GM18502 (cell line): ENCODE measurements at regions not wholly inside any gene's neighbourhood (a gene's known extent, or its start where the extent isn't known, plus 50 kb on each side); places are given as distances from the start of the nearest gene placed in this dataset.

Experiments used
- ATAC-seq: cut with Tn5 transposase; IDR thresholded peaks from one replicate; pipeline ENCODE4 v1.9.1; 2021; ENCODE audit warnings: mild to moderate bottlenecking; ENCODE audit not compliant: unreplicated experiment, poor library complexity

DNA sequence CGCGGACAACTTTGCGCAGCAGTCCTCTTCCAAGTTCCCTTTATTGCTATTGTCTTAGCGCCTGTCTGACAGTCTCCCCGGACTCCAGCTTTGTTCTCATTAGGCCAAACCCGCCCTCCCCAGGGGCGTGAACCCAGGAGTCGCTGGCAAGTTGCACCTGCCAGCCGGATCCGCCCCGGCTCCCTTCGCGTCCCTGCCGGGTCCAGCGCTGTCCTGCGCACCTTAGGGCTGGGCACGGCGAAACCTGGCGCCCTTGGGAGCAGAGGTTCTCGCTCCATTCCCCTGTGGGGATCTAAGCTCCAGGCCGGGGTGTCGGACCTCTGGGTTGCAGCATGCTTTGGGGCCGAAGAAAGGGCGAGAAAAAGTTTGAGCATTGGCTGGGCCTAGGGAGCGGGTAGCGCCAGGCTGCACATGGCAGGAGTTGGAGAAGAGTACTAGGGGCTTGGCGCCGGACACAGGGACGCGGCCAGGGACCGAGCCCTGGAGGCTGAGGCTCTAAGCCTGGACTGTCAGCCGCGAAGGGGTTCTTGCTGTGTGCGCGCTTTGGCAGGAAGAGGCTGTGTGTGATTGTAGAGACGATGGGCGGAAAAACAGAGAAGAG is 335.1 kb upstream of the THRB start:
- ATAC-seq: no peak

DNA sequence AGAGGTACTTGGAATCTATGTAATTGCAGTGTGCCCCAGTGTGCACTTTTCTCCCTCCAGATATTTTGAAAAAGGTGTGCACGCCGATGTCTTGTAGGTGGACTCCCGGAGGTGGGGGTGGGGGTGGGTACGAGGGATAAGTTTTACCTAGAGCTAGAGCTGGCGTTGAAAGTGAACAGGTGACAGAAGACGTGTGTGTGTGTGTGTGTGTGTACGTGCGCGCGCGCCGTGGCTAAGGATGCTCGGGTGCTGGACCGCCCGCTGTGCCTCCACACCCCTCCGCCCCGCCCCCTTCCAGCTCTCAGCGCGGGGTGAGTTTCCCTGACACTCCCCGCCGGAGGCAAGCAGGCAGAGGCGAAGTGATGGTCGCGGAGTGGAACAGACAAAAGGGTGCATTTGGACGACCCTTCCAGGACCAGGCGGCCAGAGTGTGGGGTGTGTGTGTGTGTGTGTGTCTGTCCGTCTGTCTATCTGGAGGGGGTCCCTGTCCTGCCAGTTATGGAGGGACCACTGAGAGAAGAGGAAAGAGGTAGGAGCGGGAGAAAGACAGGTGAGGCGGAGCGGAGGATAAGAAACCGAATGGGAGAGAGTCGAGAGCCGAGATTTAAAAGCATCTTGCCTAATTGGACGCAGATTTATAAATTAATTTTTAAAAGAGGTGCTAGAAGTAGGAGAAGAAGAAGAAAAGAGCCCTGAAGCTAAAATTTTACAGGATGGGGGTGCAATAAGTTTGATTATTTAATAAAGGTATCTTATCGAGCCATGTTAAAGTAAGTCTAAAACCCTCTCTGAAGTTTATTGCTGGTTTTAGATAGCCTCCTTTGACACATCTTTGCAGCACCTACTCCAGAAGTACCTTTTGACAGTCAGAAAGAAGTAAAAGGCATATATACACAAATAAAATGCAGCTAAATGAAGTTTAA is 335.8 kb upstream of the THRB start:
- ATAC-seq: no peak

DNA sequence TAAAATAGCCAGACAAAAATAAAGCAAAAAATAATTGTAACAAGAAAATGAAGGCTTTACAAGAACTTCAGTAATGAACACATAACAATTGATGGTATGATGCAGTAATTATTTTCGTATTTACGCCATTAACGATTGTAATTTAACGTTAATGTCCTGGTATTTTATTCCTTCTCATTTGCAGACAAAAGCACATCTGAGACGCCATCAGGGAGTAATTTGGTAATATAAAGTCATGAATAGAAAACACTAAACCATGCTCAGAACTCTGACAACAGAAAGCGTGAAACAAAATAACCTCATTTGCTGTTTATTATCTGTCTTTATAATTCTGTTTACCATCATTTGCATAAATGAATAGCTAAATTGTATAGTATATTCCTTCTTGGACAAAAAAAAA is 336.6 kb upstream of the THRB start:
- no peak for ATAC-seq

GRCh38 chr3:24832891-24833290 is 338.2 kb upstream of the THRB start:
- no peak for ATAC-seq

GRCh38 chr3:24834442-24834841 is 339.8 kb upstream of the THRB start:
- ATAC-seq: no peak

GRCh38 chr3:24835510-24835909 is 340.9 kb upstream of the THRB start:
- no peak for ATAC-seq

DNA sequence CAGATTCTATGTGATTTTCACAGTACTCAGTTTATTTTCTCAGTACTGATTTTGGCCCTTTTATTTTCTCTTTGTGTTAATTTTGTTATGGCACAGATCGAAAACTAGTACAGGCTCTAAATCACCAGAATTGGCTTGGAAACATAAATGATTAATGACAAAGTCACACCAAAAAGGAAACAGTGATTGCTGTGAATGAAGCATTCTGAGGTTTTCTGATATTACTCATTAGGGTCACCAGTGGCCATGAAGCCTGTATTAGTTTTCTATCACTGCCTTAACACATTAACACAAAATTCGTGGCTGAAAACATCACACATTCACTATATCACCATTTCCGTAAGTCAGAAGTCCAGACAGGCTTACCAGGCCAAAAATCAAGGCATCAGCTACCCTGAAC is 343.0 kb upstream of the THRB start:
- ATAC-seq: no peak

DNA sequence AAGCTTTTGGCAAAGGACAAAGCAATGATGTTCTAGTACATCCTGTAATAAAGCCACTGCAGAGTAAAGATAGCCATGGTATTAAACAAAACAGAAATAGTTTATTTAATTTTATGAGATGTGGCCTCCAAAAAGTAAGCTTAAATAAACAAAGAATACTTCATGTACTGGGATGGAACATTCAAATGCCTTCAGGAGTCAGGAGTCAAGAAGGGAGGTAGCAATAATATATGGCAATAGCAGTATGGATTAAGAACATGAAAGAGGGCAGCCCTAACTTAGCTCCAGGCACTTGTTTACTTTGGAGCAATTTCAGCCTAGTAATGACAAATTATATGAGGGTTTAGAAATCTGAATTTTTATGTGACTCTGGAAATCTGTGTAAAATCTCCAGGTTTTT is 343.9 kb upstream of the THRB start:
- no peak for ATAC-seq

DNA sequence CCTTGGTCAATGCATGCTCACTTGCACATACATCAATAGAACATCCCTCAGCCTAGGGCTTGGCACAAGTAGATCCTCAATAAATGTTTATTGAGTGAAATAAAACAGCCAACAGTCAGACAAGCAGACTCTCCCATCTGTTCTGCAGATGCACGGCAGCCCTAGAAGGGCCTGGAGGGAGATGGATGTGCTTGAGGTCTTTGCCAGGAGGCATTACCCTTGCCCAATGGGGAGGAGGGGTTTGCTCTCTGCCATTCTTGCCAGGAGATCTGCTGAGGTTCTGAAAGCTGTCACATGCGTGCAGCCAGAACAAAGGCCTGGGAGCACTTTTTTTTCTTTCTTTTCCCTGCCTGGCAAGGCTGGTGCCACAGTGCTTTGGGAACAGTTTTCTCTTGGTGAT is 349.3 kb upstream of the THRB start:
- ATAC-seq: no peak

DNA sequence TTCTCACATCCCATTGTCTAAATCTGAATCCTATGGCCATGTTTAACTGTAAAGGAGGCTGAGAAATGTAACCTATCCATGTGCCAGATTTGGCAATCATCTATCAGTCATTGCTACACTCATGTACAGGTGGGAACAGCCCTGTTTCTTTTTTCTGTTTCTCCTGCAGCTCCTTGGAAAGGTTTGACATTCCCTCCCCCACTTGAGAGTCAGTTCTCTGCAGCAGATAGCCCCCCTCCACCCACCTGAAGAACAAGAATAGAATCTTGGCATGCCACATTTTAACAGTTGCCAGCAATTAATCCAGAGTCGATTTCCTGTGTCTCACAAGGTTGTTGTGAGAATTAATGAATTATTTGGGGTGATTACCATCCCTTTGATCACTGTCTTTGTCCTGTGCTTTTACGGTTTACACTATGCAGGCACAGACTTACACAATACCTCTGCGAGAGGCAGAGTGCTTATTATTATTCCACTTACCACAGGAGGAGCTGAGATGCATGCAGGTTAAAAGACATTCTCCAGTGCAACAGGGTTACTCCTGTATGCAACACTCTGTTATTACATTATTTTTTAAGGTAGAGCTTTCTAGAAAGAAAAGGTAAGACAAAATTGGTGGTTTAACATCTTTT is 351.0 kb upstream of the THRB start:
- ATAC-seq: no peak

GRCh38 chr3:24846286-24846860 is 351.7 kb upstream of the THRB start:
- no peak for ATAC-seq

GRCh38 chr3:24850245-24850644 is 355.6 kb upstream of the THRB start:
- no peak for ATAC-seq

DNA sequence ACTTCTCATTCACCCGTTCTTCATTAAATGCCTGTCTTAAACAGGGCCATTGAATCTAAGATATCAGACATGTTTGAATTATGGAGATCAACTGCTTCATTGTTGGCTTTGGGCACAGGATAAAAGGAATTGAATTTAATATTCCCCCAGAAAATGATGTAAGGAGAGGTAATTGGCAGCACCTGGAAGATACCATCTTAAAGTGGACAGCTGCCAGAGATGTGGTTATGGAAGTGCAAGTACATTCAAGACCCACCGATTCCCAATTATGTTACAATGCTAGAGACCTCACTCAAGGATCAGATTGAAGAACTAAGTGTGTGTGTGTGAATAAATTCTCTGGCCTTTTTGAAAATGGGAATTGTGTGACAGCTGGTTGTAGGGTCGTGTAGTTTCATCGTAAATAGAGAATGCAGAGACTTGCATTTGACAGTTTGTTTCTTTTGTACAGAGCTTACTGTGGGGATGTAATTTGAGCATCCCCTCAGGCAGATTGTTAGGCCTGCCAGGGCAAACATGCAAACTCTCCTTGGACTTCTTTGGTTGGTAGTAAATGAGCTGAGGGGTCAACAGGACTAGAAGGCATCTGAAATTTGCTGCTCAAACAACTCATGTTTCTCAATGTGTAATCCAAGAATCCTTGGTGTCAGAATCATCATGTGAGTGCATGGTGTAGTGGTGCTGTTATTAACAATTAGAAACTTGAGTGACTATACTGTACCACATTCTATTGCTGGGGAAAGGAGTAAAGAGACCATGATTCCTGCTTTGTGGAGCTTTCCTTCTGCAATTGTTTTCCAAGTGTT is 359.2 kb upstream of the THRB start:
- no peak for ATAC-seq

- ATAC-seq: no peak
Measured at GRCh38 chr3:24854748-24855147, 360.1 kb upstream of the THRB start.

DNA sequence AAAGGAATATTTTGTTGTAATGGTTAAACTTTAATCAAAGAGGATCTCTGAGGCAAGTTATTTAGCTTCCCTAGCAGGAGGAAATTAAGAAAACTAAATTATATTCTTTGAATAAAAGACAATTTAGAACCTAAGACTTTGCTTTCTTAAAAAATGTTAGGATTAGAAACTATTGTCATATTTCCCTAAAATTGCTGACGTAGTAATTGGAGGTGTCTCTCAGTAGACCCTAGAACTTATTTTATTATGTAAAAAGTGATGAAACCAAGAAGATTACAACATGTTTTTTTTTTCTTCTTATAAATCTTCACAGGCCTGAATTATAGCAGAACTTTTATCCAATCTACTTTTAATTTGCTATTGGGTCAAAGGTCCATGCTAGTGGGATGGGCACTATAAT is 363.3 kb upstream of the THRB start:
- no peak for ATAC-seq

DNA sequence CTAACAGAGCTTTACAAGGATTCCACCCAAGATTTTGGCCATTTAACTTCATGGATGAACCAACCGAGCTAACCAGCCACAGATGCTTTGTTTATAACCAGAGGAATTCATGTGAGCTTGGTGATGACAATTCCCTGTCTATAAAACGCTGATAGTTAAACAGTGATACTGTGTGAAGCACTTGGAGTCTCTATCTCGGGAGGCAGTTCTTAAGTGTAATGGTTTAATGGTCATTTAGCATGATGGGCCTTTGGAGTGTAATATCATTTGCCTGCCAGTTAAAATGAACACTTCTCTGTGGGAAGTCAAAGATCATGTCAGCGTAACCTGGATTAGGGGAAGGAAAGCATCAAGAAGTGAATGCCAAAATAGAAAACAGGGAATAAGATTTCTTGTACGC is 368.6 kb upstream of the THRB start:
- no peak for ATAC-seq

- ATAC-seq: no peak
Measured at GRCh38 chr3:24867783-24868182, 373.1 kb upstream of the THRB start.

DNA sequence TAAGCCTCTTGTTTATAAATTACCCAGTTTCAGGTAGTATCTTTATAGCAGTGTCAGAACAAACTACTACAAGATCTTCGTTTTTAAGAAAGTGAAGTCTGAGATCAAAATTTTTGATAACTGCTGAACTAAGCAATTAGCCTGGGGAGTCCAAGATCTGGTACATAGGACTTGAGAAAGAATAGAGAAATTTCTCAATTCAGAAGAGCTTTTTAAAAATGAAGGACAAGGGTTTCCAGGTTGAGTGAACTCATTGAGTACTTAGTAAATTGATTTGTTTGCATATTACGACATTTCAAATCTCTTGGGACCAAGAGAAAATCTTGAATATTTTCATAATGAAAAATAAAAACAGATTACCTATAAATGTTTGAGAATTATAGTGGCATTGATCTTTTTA is 386.6 kb upstream of the THRB start:
- ATAC-seq: no peak

DNA sequence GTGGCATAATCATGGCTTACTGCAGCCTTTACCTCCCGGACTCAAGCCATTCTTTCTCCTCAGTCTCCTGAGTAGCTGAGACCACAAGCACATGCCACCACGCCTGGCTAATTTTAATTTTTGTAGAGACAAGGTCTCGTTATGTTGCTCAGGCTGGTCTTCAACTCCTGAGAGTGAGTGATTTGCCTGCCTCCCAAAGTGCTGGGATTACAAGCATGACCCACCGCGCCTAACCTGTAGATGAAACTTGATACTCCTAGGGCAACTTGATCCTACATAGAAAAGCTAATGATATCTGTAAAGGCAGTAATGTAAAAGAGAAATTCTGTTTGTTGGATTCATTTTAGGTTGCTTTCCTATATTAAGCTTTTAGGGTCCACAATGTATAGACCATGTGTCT is 391.9 kb upstream of the THRB start:
- ATAC-seq: no peak

GRCh38 chr3:24890012-24890411 is 395.4 kb upstream of the THRB start:
- ATAC-seq: no peak
